SK-N-SH (cell line): ENCODE measurements at regions not wholly inside any gene's neighbourhood (a gene's known extent, or its start where the extent isn't known, plus 50 kb on each side); places are given as distances from the start of the nearest gene placed in this dataset.

ENCODE experiments used
- CTCF ChIA-PET: fragments of 300-600, 350-600 bp; formaldehyde crosslinking; extraction: SDS; loops from one replicate; lab custom pipeline; 2021; lab: Yijun Ruan, JAX
- POLR2A ChIA-PET: fragments of 350-600 bp; sonication (Branson Sonifier 250); formaldehyde crosslinking; extraction: SDS; loops from one replicate; lab custom pipeline; 2020; ENCODE audit warnings: antibody characterized with exemption, inconsistent platforms; lab: Yijun Ruan, JAX
- DNase-seq: peaks from one replicate; pipeline ENCODE4 v3.0.0; 2012
- H2AFZ ChIP-seq: fragments of 200-600 bp; sonication (generic); 2 replicates; pipeline ENCODE4 v1.8.1; 2016; ENCODE audit warnings: antibody characterized with exemption, mild to moderate bottlenecking, low read depth
- H3F3A ChIP-seq: fragments of 200-600 bp; sonication (generic); replicated peaks from 2 replicates; pipeline ENCODE3; 2016; ENCODE audit warnings: antibody characterized with exemption, mild to moderate bottlenecking; ENCODE audit not compliant: insufficient read depth
- H3K27ac ChIP-seq, 2 experiments: fragments of 200-500 bp in 1 of 2; fragments of 200-600 bp in 1 of 2; sonication (Bioruptor generic) in 1 of 2; sonication (generic), shearing (Covaris generic) in 1 of 2; 2 replicates each; pipeline versions ENCODE4 v1.5.1 to v1.6.1; 2014 to 2016; ENCODE audit warnings: low read depth in 2 of 2, inconsistent platforms in 1 of 2, low read length in 1 of 2, mild to moderate bottlenecking in 1 of 2, mixed read lengths in 1 of 2
- H3K27me3 ChIP-seq: fragments of 200-600 bp; sonication (generic), shearing (Covaris generic); 2 replicates; pipeline ENCODE4 v1.6.1; 2016; ENCODE audit warnings: mixed run types; ENCODE audit not compliant: insufficient read depth
- H3K36me3 ChIP-seq, 2 experiments: fragments of 200-500 bp in 1 of 2; fragments of 200-600 bp in 1 of 2; sonication (Bioruptor generic) in 1 of 2; sonication (generic) in 1 of 2; replicated peaks in 1 of 2; 2 replicates each; pipeline versions ENCODE3 to v1.5.1; 2014 to 2016; ENCODE audit warnings: low read length in 1 of 2, mild to moderate bottlenecking in 1 of 2; ENCODE audit not compliant: insufficient read depth in 2 of 2, control insufficient read depth in 1 of 2
- H3K4me1 ChIP-seq, 2 experiments: fragments of 200-500 bp in 1 of 2; fragments of 200-600 bp in 1 of 2; sonication (Bioruptor generic) in 1 of 2; sonication (generic), shearing (Covaris generic) in 1 of 2; 2 replicates each; pipeline versions ENCODE4 v1.5.1 to v1.6.1; 2014 to 2016; ENCODE audit warnings: low read depth in 1 of 2, low read length in 1 of 2, mixed run types in 1 of 2; ENCODE audit not compliant: insufficient read depth in 2 of 2, control insufficient read depth in 1 of 2
- H3K4me2 ChIP-seq: fragments of 200-600 bp; sonication (generic), shearing (Covaris generic); 2 replicates; pipeline ENCODE4 v1.6.1; 2017; ENCODE audit warnings: mixed run types
- H3K4me3 ChIP-seq, 2 experiments: fragments of 200-500 bp in 1 of 2; fragments of 200-600 bp in 1 of 2; sonication (Bioruptor generic) in 1 of 2; sonication (generic), shearing (Covaris generic) in 1 of 2; 2 replicates each; pipeline versions ENCODE4 v1.5.1 to v1.8.1; 2014 to 2016; ENCODE audit warnings: low read depth in 2 of 2, inconsistent platforms in 1 of 2, low read length in 1 of 2, mild to moderate bottlenecking in 1 of 2, mixed read lengths in 1 of 2, moderate library complexity in 1 of 2
- H3K79me2 ChIP-seq: fragments of 200-600 bp; sonication (generic); 2 replicates; pipeline ENCODE4 v1.8.1; 2017; ENCODE audit warnings: mild to moderate bottlenecking; ENCODE audit not compliant: insufficient read depth
- H3K9ac ChIP-seq: fragments of 200-600 bp; sonication (generic); 2 replicates; pipeline ENCODE4 v1.6.1; 2017; ENCODE audit warnings: mixed run types
- H3K9me2 ChIP-seq: fragments of 200-600 bp; sonication (generic); 2 replicates; pipeline ENCODE4 v1.6.1; 2017; ENCODE audit warnings: mixed run types
- H3K9me3 ChIP-seq: fragments of 200-600 bp; sonication (generic); 2 replicates; pipeline ENCODE4 v1.6.1; 2017; ENCODE audit warnings: mixed run types, mild to moderate bottlenecking, moderate library complexity
- H4K20me1 ChIP-seq: fragments of 200-600 bp; sonication (generic); 2 replicates; pipeline ENCODE4 v1.6.1; 2017; ENCODE audit warnings: mild to moderate bottlenecking, mixed run types; ENCODE audit not compliant: insufficient read depth
- ELF1 ChIP-seq: IDR thresholded peaks from 2 replicates; pipeline ENCODE4 v1.4.0; 2012
- EP300 ChIP-seq, 2 experiments: IDR thresholded peaks; 2 replicates each; pipeline versions ENCODE4 v1.4.0 to v1.6.1; 2012; ENCODE audit warnings: borderline replicate concordance in 1 of 2, low read depth in 1 of 2, low read length in 1 of 2
- EZH2phosphoT487 ChIP-seq: fragments of 200-600 bp; sonication (generic); IDR thresholded peaks from 2 replicates; pipeline ENCODE4 v1.6.1; 2017; ENCODE audit warnings: low read depth, mixed run types, mild to moderate bottlenecking, antibody characterized with exemption, moderate library complexity, borderline replicate concordance
- FOSL2 ChIP-seq: IDR thresholded peaks from 2 replicates; pipeline ENCODE4 v1.4.0; 2012; ENCODE audit warnings: low read depth, mild to moderate bottlenecking, moderate library complexity, borderline replicate concordance
- FOXJ3 ChIP-seq: sonication (generic); formaldehyde crosslinking; IDR thresholded peaks from 2 replicates; pipeline ENCODE4 v1.5.1; 2020; ENCODE audit warnings: mild to moderate bottlenecking, missing genetic modification reagents
- GATA2 ChIP-seq: sonication (generic); formaldehyde crosslinking; IDR thresholded peaks from 2 replicates; pipeline ENCODE4 v1.5.0; 2020; ENCODE audit warnings: mild to moderate bottlenecking, missing genetic modification reagents
- RFX5 ChIP-seq: IDR thresholded peaks from 2 replicates; pipeline ENCODE4 v1.6.1; 2012; ENCODE audit warnings: mild to moderate bottlenecking, improper control_type of control experiment, low read length
- RXRA ChIP-seq: IDR thresholded peaks from 2 replicates; pipeline ENCODE4 v1.4.0; 2012; ENCODE audit warnings: low read depth, mild to moderate bottlenecking, borderline replicate concordance
- SIN3A ChIP-seq: IDR thresholded peaks from 2 replicates; pipeline ENCODE4 v1.6.1; 2012; ENCODE audit warnings: low read depth, mild to moderate bottlenecking, low read length, moderate library complexity, borderline replicate concordance
- USF1 ChIP-seq: IDR thresholded peaks from 2 replicates; pipeline ENCODE4 v1.4.0; 2012; ENCODE audit warnings: low read depth, borderline replicate concordance
- USF2 ChIP-seq: fragments of 150-350 bp; IDR thresholded peaks from 2 replicates; pipeline ENCODE4 v1.6.1; 2017; ENCODE audit warnings: antibody characterized with exemption, low read length, low read depth, borderline replicate concordance
- WGBS: methylation state at CpG from one replicate; pipeline ENCODE4 v1.1.6; 2017; ENCODE audit warnings: low lambda C conversion rate; 5-methylcytosine and 5-hydroxymethylcytosine counted together

GRCh38 chr10:8173243-8173865, 118.9 kb downstream of the GATA3 start:
- WGBS, result 48% methylated on average over 4 of the region's 4 CpGs
- Histone ChIP-seq H2AFZ (no peak overlapping the region), H3K4me2 (no peak overlapping the region), H3K27me3 (no peaks in the 10 kb centered on the region), H3K79me2 (no peaks in the 10 kb centered on the region), H3F3A (no peaks in the 10 kb centered on the region)
- DNase-seq, result peak; percentile 39
- no peak for TF ChIP-seq RFX5
- peak; percentile 41; the same call in 1 of the 2 replicates for TF ChIP-seq GATA2 (CRISPR knock-in tag)
- TF ChIP-seq ELF1, result no peak
- TF ChIP-seq RXRA, result no peak
- TF ChIP-seq FOXJ3, result 0 out of 2 replicates have a peak, but pooled peaks have one; percentile 29
- no peak for TF ChIP-seq SIN3A
- peak in 1 of 2 experiments; percentile 39; a peak in 1 of 4 replicates for TF ChIP-seq EP300 (IDR thresholded peaks at IDR 0.05; ENCODE audit: borderline replicate concordance in 1 of 2, low read depth in 1 of 2, low read length in 1 of 2)
- TF ChIP-seq USF1, result no peak
- TF ChIP-seq, all 33 proteins: peak for 3
- Histone ChIP-seq H4K20me1 (no peaks in the 10 kb centered on the region), H3K9me3 (peaks cover 5% of the 10 kb centered on the region; the same call in 1 of the 2 replicates), H3K9ac (no peak overlapping the region), H3K27ac (no peak overlapping the region), H3K9me2 (no peaks in the 10 kb centered on the region), H3K4me1 (peaks cover 0 to 5% of the 10 kb centered on the region in 2 experiments; a peak in 1 of 4 replicates), H3K36me3 (no peaks in the 10 kb centered on the region), H3K4me3 (no peak overlapping the region)
- ChIA-PET POLR2A (no interaction called here), CTCF (no interaction called here)

- Histone ChIP-seq H3K79me2 (no peaks in the 10 kb centered on the region), H3K4me3 (no peak overlapping the region), H3K36me3 (no peaks in the 10 kb centered on the region), H3K9ac (no peak overlapping the region), H4K20me1 (no peaks in the 10 kb centered on the region), H3K9me3 (no peaks in the 10 kb centered on the region; the same call in 1 of the 2 replicates), H3K27me3 (no peaks in the 10 kb centered on the region), H2AFZ (no peak overlapping the region), H3F3A (no peaks in the 10 kb centered on the region), H3K27ac (no peak overlapping the region), H3K4me1 (peaks cover 0 to 5% of the 10 kb centered on the region in 2 experiments; a peak in 1 of 4 replicates), H3K4me2 (no peak overlapping the region), H3K9me2 (no peaks in the 10 kb centered on the region)
- WGBS, result 63% methylated on average over 3 of the region's 3 CpGs
- ChIA-PET CTCF (no interaction called here), POLR2A (no interaction called here)
- DNase-seq, result no peak
- TF ChIP-seq USF2 (no peak), EZH2phosphoT487 (no peak), FOSL2 (no peak)
These were observed 119.4 kb downstream of the GATA3 start for GRCh38 chr10:8173866-8174243.
